ENCODE measurements at regions not wholly inside any gene's neighbourhood (a gene's known extent, or its start where the extent isn't known, plus 50 kb on each side); places are given as distances from the start of the nearest gene placed in this dataset. TPM values are rescaled to one million over a fixed set of nuclear protein-coding genes. Genes with fewer than 3 reads are reported as not detected.
"Not testable (repeated sequence)": the region's sequence is repeated elsewhere in the genome, so short reads cannot be mapped to it uniquely, and the experiment has no call there.

- not testable (repeated sequence) for DNase-seq
These were observed 53.7 kb upstream of the ZSCAN2 start for GRCh38 chr15:84547150-84547549.

GRCh38 chr15:84550503-84550902, 50.3 kb upstream of the ZSCAN2 start:
- DNase-seq = not testable (repeated sequence)

Small RNAs in the stretch of these regions (small RNA-seq; reads per million reads assigned to genes)
- gene AC048382.3 (ENCODE audit: low replicate concordance) (not detected), gene CSPG4P5 (ENCODE audit: low replicate concordance) (not detected), gene RF00017 (ENCODE audit: low replicate concordance) (not detected), gene RN7SL417P (ENCODE audit: low replicate concordance) (not detected)
